HG03097 (cell line): ENCODE measurements at regions not wholly inside any gene's neighbourhood (a gene's known extent, or its start where the extent isn't known, plus 50 kb on each side); places are given as distances from the start of the nearest gene placed in this dataset.

Source experiments
- ATAC-seq: cut with Tn5 transposase; IDR thresholded peaks from one replicate; pipeline ENCODE4 v1.9.1; 2021; ENCODE audit not compliant: unreplicated experiment, low FRiP score

- ATAC-seq: no peak
These were observed 285.3 kb upstream of the PRDM1 start for GRCh38 chr6:105800871-105801270.

- ATAC-seq: no peak
These were observed 285.7 kb upstream of the PRDM1 start for GRCh38 chr6:105800398-105800797.

- no peak for ATAC-seq
These were observed 287.1 kb upstream of the PRDM1 start for GRCh38 chr6:105799056-105799455.

GRCh38 chr6:105797983-105798453, 288.1 kb upstream of the PRDM1 start:
- no peak for ATAC-seq

GRCh38 chr6:105797286-105797979, 288.7 kb upstream of the PRDM1 start:
- ATAC-seq: no peak

- no peak for ATAC-seq
These were observed 290.1 kb upstream of the PRDM1 start for GRCh38 chr6:105795913-105796517.

GRCh38 chr6:105795366-105795765, 290.8 kb upstream of the PRDM1 start:
- no peak for ATAC-seq

DNA sequence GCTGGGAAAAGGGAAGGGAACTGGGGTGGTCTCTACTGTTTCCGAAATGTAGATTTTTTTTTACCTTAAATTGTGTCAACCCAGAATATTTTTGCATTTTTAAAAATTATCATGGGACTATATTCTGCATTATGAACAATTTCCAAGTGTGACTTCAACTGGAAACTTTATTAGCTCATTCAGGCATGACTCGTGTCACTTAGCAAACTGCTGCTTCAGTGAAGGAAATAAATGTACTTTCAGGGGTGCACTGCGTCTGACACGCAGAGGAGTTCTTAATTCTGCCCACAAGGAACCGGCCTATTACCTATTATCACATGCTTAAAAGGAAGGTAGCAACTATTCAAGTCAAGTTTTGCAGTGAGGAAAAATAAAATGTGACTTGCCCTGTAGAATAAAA, 291.3 kb upstream of the PRDM1 start:
- no peak for ATAC-seq

- ATAC-seq: no peak
These were observed 291.9 kb upstream of the PRDM1 start for GRCh38 chr6:105794239-105794638.

- ATAC-seq: no peak
These were observed 293.0 kb upstream of the PRDM1 start for GRCh38 chr6:105793130-105793529.

GRCh38 chr6:105791583-105792318, 294.4 kb upstream of the PRDM1 start:
- no peak for ATAC-seq

GRCh38 chr6:105791179-105791578, 295.0 kb upstream of the PRDM1 start:
- ATAC-seq: no peak

DNA sequence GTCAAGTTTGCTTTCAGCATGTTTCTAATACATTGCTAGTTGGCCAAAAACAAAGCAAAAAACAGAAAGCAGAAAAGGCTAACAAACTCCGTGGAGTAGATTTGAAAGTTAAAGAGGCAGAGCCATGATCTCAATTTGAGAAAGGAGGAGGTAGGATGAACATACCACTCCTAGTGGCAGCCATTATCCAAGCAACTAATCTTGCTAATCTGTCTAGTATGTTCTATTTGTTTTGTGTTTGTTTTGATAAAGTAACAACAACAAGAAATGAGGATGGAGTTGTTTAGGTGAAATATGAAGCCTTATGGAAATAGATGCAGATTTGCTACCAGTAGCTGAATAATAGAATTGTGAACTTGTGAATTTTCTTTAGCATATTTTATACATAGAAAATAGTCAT, 295.5 kb upstream of the PRDM1 start:
- ATAC-seq: no peak

GRCh38 chr6:105789935-105790334, 296.2 kb upstream of the PRDM1 start:
- ATAC-seq: no peak

GRCh38 chr6:105787747-105788146, 298.4 kb upstream of the PRDM1 start:
- ATAC-seq: no peak

- peak; percentile 56 for ATAC-seq
These were observed 299.1 kb upstream of the PRDM1 start for GRCh38 chr6:105786890-105787655.

DNA sequence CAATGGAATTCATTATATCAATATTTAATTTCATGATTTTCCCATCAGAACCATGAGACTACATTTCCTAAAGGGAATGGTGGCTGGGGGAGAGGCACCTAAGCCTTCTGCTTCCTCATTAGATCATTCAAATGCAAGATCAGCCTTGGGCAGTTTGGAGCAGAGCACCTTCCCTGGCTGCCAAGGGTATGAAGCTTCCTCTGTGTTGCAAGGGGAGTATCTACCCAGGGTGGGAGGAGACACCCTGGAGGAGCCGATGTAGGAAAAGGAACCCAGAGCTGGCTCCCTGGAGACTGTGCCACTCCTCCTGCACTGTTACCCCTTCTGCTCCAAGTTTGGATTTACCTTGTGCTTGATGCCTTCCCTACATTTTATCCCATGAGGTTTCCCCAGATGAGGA, 299.7 kb upstream of the PRDM1 start:
- no peak for ATAC-seq

- ATAC-seq: no peak
These were observed 300.9 kb upstream of the PRDM1 start for GRCh38 chr6:105785066-105785811.

- no peak for ATAC-seq
These were observed 302.0 kb upstream of the PRDM1 start for GRCh38 chr6:105784179-105784578.

GRCh38 chr6:105783333-105783935, 302.7 kb upstream of the PRDM1 start:
- no peak for ATAC-seq
